IMR-90 (cell line): ENCODE measurements at regions not wholly inside any gene's neighbourhood (a gene's known extent, or its start where the extent isn't known, plus 50 kb on each side); places are given as distances from the start of the nearest gene placed in this dataset.

Experiments
- ATAC-seq: fragments of 200-7000 bp; cut with Tn5 transposase; 2 replicates; pipeline ENCODE4 v1.9.1; 2020; ENCODE audit warnings: low read depth, mild to moderate bottlenecking, moderate library complexity
- BruUV-seq: library from RNA; stranded (reverse); fragments of 400-500 nt; replicated peaks from 2 replicates; lab custom pipeline; 2021; lab: Mats Ljungman, UMichigan
- CTCF ChIA-PET: fragments of 300-600 bp; formaldehyde crosslinking; extraction: SDS; loops from one replicate; lab custom pipeline; 2021; ENCODE audit warnings: antibody characterized with exemption; lab: Yijun Ruan, JAX
- POLR2A ChIA-PET: fragments of 300-600 bp; sonication (Branson Sonifier 250); formaldehyde crosslinking; loops from one replicate; lab custom pipeline; 2022; ENCODE audit warnings: antibody characterized with exemption; ENCODE audit not compliant: unreplicated experiment; lab: Charles Lee
- DNase-seq: peaks from one replicate; pipeline ENCODE4 v3.0.0; 2013
- H2AFZ ChIP-seq: replicated peaks from 2 replicates; pipeline ENCODE3; 2013; ENCODE audit warnings: low read length, mild to moderate bottlenecking; ENCODE audit not compliant: poor library complexity
- H2AK5ac ChIP-seq: 2 replicates; pipeline ENCODE4 v1.6.1; 2013; ENCODE audit warnings: low read depth, low read length, inconsistent platforms
- H2AK9ac ChIP-seq: replicated peaks from 2 replicates; pipeline ENCODE3; 2013; ENCODE audit warnings: mild to moderate bottlenecking, low read depth, low read length, moderate library complexity; ENCODE audit not compliant: poor library complexity
- H2BK120ac ChIP-seq: 2 replicates; pipeline ENCODE4 v1.6.1; 2013; ENCODE audit warnings: low read depth, low read length, inconsistent platforms
- H2BK15ac ChIP-seq: 3 replicates; pipeline ENCODE4 v1.6.1; 2013; ENCODE audit warnings: low read depth, low read length, inconsistent platforms
- H2BK20ac ChIP-seq: 2 replicates; pipeline ENCODE4 v1.6.1; 2013; ENCODE audit warnings: low read depth, mild to moderate bottlenecking, inconsistent platforms, low read length, moderate library complexity
- H2BK5ac ChIP-seq: 2 replicates; pipeline ENCODE4 v1.6.1; 2013; ENCODE audit warnings: mild to moderate bottlenecking, low read depth, low read length, inconsistent platforms; ENCODE audit not compliant: poor library complexity, severe bottlenecking
- H3K14ac ChIP-seq: replicated peaks from 2 replicates; pipeline ENCODE4 v1.6.1; 2013; ENCODE audit warnings: low read depth, low read length, inconsistent platforms
- H3K18ac ChIP-seq: 2 replicates; pipeline ENCODE4 v1.6.1; 2013; ENCODE audit warnings: low read depth, low read length, control low read depth
- H3K23ac ChIP-seq: 2 replicates; pipeline ENCODE4 v1.6.1; 2013; ENCODE audit warnings: low read depth, low read length, inconsistent platforms
- H3K27ac ChIP-seq: 2 replicates; pipeline ENCODE4 v1.5.1; 2013; ENCODE audit warnings: mild to moderate bottlenecking, control low read depth, low read length; ENCODE audit not compliant: insufficient read depth
- H3K27me3 ChIP-seq: 2 replicates; pipeline ENCODE4 v1.6.1; 2013; ENCODE audit warnings: low read length; ENCODE audit not compliant: control insufficient read depth, insufficient read depth
- H3K36me3 ChIP-seq: 2 replicates; pipeline ENCODE4 v1.6.1; 2013; ENCODE audit warnings: low read length, mixed read lengths; ENCODE audit not compliant: control insufficient read depth, insufficient read depth
- H3K4ac ChIP-seq: 2 replicates; pipeline ENCODE4 v1.6.1; 2013; ENCODE audit warnings: low read depth, low read length, inconsistent platforms
- H3K4me1 ChIP-seq: 2 replicates; pipeline ENCODE4 v1.6.1; 2013; ENCODE audit warnings: low read length, mixed read lengths; ENCODE audit not compliant: control insufficient read depth, insufficient read depth
- H3K4me2 ChIP-seq: 2 replicates; pipeline ENCODE4 v1.6.1; 2013; ENCODE audit warnings: low read depth, mild to moderate bottlenecking, control low read depth, low read length, moderate library complexity
- H3K4me3 ChIP-seq: 2 replicates; pipeline ENCODE4 v1.5.1; 2013; ENCODE audit warnings: low read depth, mild to moderate bottlenecking, control low read depth, low read length, moderate library complexity; ENCODE audit not compliant: insufficient read depth
- H3K56ac ChIP-seq: 2 replicates; pipeline ENCODE4 v1.6.1; 2013; ENCODE audit warnings: low read length, inconsistent platforms; ENCODE audit not compliant: insufficient read depth; ENCODE audit errors: extremely low read depth
- H3K79me1 ChIP-seq, 2 experiments: 2 replicates each; pipeline ENCODE4 v1.6.1; 2013; ENCODE audit warnings: low read length in 2 of 2, inconsistent platforms in 1 of 2, low read depth in 1 of 2
- H3K9ac ChIP-seq: 2 replicates; pipeline ENCODE4 v1.6.1; 2013; ENCODE audit warnings: low read depth, low read length, control low read depth
- H3K9me1 ChIP-seq: 2 replicates; pipeline ENCODE4 v1.6.1; 2013; ENCODE audit warnings: low read length, inconsistent platforms; ENCODE audit not compliant: insufficient read depth
- H3K9me3 ChIP-seq: 2 replicates; pipeline ENCODE4 v1.6.1; 2013; ENCODE audit warnings: low read length; ENCODE audit not compliant: control insufficient read depth, insufficient read depth
- H4K20me1 ChIP-seq: 2 replicates; pipeline ENCODE4 v1.6.1; 2013; ENCODE audit warnings: low read length, inconsistent platforms; ENCODE audit not compliant: insufficient read depth
- H4K5ac ChIP-seq: 2 replicates; pipeline ENCODE4 v1.6.1; 2013; ENCODE audit warnings: mild to moderate bottlenecking, low read depth, low read length, control low read depth
- H4K8ac ChIP-seq, 2 experiments: 2 replicates each; pipeline ENCODE4 v1.6.1; 2013; ENCODE audit warnings: low read depth in 2 of 2, low read length in 2 of 2, control low read depth in 1 of 2, inconsistent platforms in 1 of 2
- H4K91ac ChIP-seq: 2 replicates; pipeline ENCODE4 v1.6.1; 2013; ENCODE audit warnings: low read depth, low read length, inconsistent platforms; ENCODE audit not compliant: insufficient read depth
- CEBPB ChIP-seq: IDR thresholded peaks from 2 replicates; pipeline ENCODE4 v1.6.1; 2012; ENCODE audit warnings: low read depth, low read length, improper control_type of control experiment
- FOS ChIP-seq: fragments of 150-350 bp; IDR thresholded peaks from 2 replicates; pipeline ENCODE4 v1.6.1; 2016; ENCODE audit warnings: low read depth, low read length
- MAFK ChIP-seq: IDR thresholded peaks from 2 replicates; pipeline ENCODE4 v1.6.1; 2012; ENCODE audit warnings: low read depth, low read length, improper control_type of control experiment
- MAZ ChIP-seq: IDR thresholded peaks from 2 replicates; pipeline ENCODE4 v1.6.1; 2012; ENCODE audit warnings: low read depth, mild to moderate bottlenecking, low read length, improper control_type of control experiment, moderate library complexity, borderline replicate concordance
- RFX5 ChIP-seq: IDR thresholded peaks from 2 replicates; pipeline ENCODE4 v1.8.0; 2012; ENCODE audit warnings: low read depth, mild to moderate bottlenecking, low read length, moderate library complexity
- WGBS, 2 experiments: methylation state at CpG; one replicate each; pipeline versions ENCODE4 v1.1.5 to v1.1.7; 2013; ENCODE audit warnings: missing lambda C conversion rate in 2 of 2; ENCODE audit not compliant: insufficient read length in 1 of 2; ENCODE audit errors: extremely low coverage in 2 of 2; 5-methylcytosine and 5-hydroxymethylcytosine counted together
- dilution Hi-C: fragments of 300-500 bp; cut with HindIII; formaldehyde crosslinking; loops from one replicate; pipeline ENCODE4 v1.14.3; 2018; ENCODE audit warnings: low sequenced_read_pairs; ENCODE audit not compliant: unreplicated experiment
- in situ Hi-C: fragments of 300-500 bp; cut with MboI; formaldehyde crosslinking; loops from 3 replicates; pipeline ENCODE4 v1.14.3; 2019; ENCODE audit warnings: low sequenced_read_pairs, inconsistent platforms, mixed read lengths
- intact Hi-C: fragments of 100-400 bp; cut with micrococcal nuclease; formaldehyde crosslinking; loops from 2 replicates; pipeline ENCODE4 v1.10.0; 2022
- TF ChIP-seq, protein P1 (sequence below): fragments of 150-350 bp; IDR thresholded peaks from 2 replicates; pipeline ENCODE4 v1.6.1; 2016; ENCODE audit warnings: low read depth, mild to moderate bottlenecking, low read length, moderate library complexity, borderline replicate concordance

GRCh38 chr7:80044796-80045195, 89.8 kb upstream of the GNAI1 start:
- Histone ChIP-seq H2BK120ac (no peak overlapping the region), H2BK15ac (no peak overlapping the region), H3K4me1 (no peaks in the 10 kb centered on the region), H3K9me3 (peaks cover 8% of the 10 kb centered on the region; the same call in 1 of the 2 replicates), H2AFZ (no peak overlapping the region), H2BK20ac (no peak overlapping the region), H3K27ac (no peak overlapping the region), H3K9me1 (no peaks in the 10 kb centered on the region), H4K20me1 (no peaks in the 10 kb centered on the region), H3K27me3 (no peaks in the 10 kb centered on the region), H2AK9ac (no peak overlapping the region), H4K91ac (no peak overlapping the region), H3K4me2 (no peak overlapping the region), H4K5ac (no peak overlapping the region), H3K23ac (no peak overlapping the region), H3K4me3 (no peak overlapping the region), H3K18ac (no peak overlapping the region), H4K8ac (no peak overlapping the region), H3K56ac (no peak overlapping the region), H3K14ac (no peak overlapping the region), H3K9ac (no peak overlapping the region), H3K36me3 (no peaks in the 10 kb centered on the region), H3K4ac (no peak overlapping the region), H3K79me1 (no peaks in the 10 kb centered on the region), H2AK5ac (no peak overlapping the region), H2BK5ac (no peak overlapping the region)
- ChIA-PET POLR2A (no interaction called here), CTCF (interaction anchor here (0.6 kb wide), 1 partner anchor 1534 kb away, joined by 3 read pairs; no protein-coding TSS in a partner anchor)
- no peak for TF ChIP-seq FOS
- no peak for TF ChIP-seq MAFK
- no peak for TF ChIP-seq CEBPB
- no peak for TF ChIP-seq MAZ
- TF ChIP-seq, protein P1, sequence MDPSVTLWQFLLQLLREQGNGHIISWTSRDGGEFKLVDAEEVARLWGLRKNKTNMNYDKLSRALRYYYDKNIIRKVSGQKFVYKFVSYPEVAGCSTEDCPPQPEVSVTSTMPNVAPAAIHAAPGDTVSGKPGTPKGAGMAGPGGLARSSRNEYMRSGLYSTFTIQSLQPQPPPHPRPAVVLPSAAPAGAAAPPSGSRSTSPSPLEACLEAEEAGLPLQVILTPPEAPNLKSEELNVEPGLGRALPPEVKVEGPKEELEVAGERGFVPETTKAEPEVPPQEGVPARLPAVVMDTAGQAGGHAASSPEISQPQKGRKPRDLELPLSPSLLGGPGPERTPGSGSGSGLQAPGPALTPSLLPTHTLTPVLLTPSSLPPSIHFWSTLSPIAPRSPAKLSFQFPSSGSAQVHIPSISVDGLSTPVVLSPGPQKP, result no peak
- TF ChIP-seq RFX5, result no peak
- 100% methylated on average over 1 of the region's 4 CpGs; no CpG with 5 or more reads in 1 of the 2 experiments for WGBS, 2 experiments
- intact Hi-C loops, result loop anchor here (5.0 kb wide), 3 partner anchors 747 to 852 kb away; no protein-coding TSS in a partner anchor
- dilution Hi-C loops, result no loop called here
- ATAC-seq (no peak), DNase-seq (no peak)
- BruUV-seq, result no TSS peak
- in situ Hi-C loops, result loop anchor here (5.0 to 25.0 kb wide), 4 partner anchors 582 to 1540 kb away; partner anchors contain the start of gene MAGI2
